KMS-11 (cell line): ENCODE measurements at regions not wholly inside any gene's neighbourhood (a gene's known extent, or its start where the extent isn't known, plus 50 kb on each side); places are given as distances from the start of the nearest gene placed in this dataset.
"Not testable (repeated sequence)": the region's sequence is repeated elsewhere in the genome, so short reads cannot be mapped to it uniquely, and the experiment has no call there.

Experiments used
- H2AFZ ChIP-seq: fragments of 200-600 bp; sonication (generic); 2 replicates; pipeline ENCODE4 v1.6.1; 2016; ENCODE audit warnings: antibody characterized with exemption, mixed run types, low read depth
- H3K27ac ChIP-seq: fragments of 200-600 bp; sonication (generic); 2 replicates; pipeline ENCODE4 v1.6.1; 2016; ENCODE audit warnings: mild to moderate bottlenecking, mixed run types
- H3K27me3 ChIP-seq: fragments of 200-600 bp; sonication (generic); 2 replicates; pipeline ENCODE4 v1.6.1; 2017; ENCODE audit warnings: mild to moderate bottlenecking, low read depth, mixed run types, moderate library complexity; ENCODE audit not compliant: insufficient read depth
- H3K36me3 ChIP-seq: fragments of 200-600 bp; sonication (generic); 2 replicates; pipeline ENCODE4 v1.6.1; 2017; ENCODE audit warnings: mild to moderate bottlenecking, mixed run types; ENCODE audit not compliant: insufficient read depth
- H3K4me1 ChIP-seq: fragments of 200-600 bp; sonication (generic); 2 replicates; pipeline ENCODE4 v1.6.1; 2016; ENCODE audit warnings: mild to moderate bottlenecking, low read depth, mixed run types; ENCODE audit not compliant: poor library complexity, severe bottlenecking
- H3K4me2 ChIP-seq: fragments of 200-600 bp; sonication (generic); 2 replicates; pipeline ENCODE4 v1.7.0; 2016; ENCODE audit warnings: mild to moderate bottlenecking, mixed run types
- H3K4me3 ChIP-seq: fragments of 200-600 bp; sonication (generic); IDR thresholded peaks from 2 replicates; pipeline ENCODE4 v1.6.1; 2017; ENCODE audit warnings: low read depth, low read length, mixed read lengths; ENCODE audit not compliant: insufficient read depth
- H3K79me2 ChIP-seq: fragments of 200-600 bp; sonication (generic); 2 replicates; pipeline ENCODE4 v1.6.1; 2016; ENCODE audit warnings: low read depth, mixed run types; ENCODE audit not compliant: insufficient read depth
- H3K9ac ChIP-seq: fragments of 200-600 bp; sonication (generic); 2 replicates; pipeline ENCODE4 v1.6.1; 2016; ENCODE audit warnings: mild to moderate bottlenecking, mixed run types
- H4K20me1 ChIP-seq: fragments of 200-600 bp; sonication (generic); 2 replicates; pipeline ENCODE4 v1.6.1; 2016; ENCODE audit warnings: mild to moderate bottlenecking, mixed run types; ENCODE audit not compliant: insufficient read depth
- CTCF ChIP-seq: fragments of 200-600 bp; sonication (generic); conservative IDR thresholded peaks from 2 replicates; pipeline ENCODE4 v1.6.1; 2017; ENCODE audit warnings: low read depth, mild to moderate bottlenecking, antibody characterized with exemption, low read length, moderate library complexity, mixed read lengths

GRCh38 chr21:27519361-27519760, 552.5 kb upstream of the ADAMTS5 start:
- Histone ChIP-seq H3K27ac (no peak overlapping the region), H2AFZ (no peak overlapping the region), H3K79me2 (no peaks in the 10 kb centered on the region), H4K20me1 (no peaks in the 10 kb centered on the region), H3K4me1 (no peaks in the 10 kb centered on the region), H3K27me3 (no peaks in the 10 kb centered on the region), H3K4me3 (no peak overlapping the region), H3K9ac (no peak overlapping the region), H3K36me3 (no peaks in the 10 kb centered on the region), H3K4me2 (no peak overlapping the region)
- no peak for TF ChIP-seq CTCF

GRCh38 chr21:27517177-27517576, 550.3 kb upstream of the ADAMTS5 start:
- not testable (repeated sequence) for H3K27me3 ChIP-seq, H3K27ac ChIP-seq, H3K4me3 ChIP-seq, H3K79me2 ChIP-seq, H4K20me1 ChIP-seq, H3K36me3 ChIP-seq, H3K4me1 ChIP-seq, H3K9ac ChIP-seq, H3K4me2 ChIP-seq, H2AFZ ChIP-seq

- no peaks in the 10 kb centered on the region for H3K79me2 ChIP-seq
- no peak overlapping the region for H3K27ac ChIP-seq
- no peaks in the 10 kb centered on the region for H3K36me3 ChIP-seq
- no peak overlapping the region for H3K4me3 ChIP-seq
- H3K9ac ChIP-seq, result no peak overlapping the region
- no peaks in the 10 kb centered on the region for H3K27me3 ChIP-seq
- H4K20me1 ChIP-seq, result no peaks in the 10 kb centered on the region
- no peaks in the 10 kb centered on the region for H3K4me1 ChIP-seq
- TF ChIP-seq CTCF, result no peak
- no peak overlapping the region for H2AFZ ChIP-seq
- no peak overlapping the region for H3K4me2 ChIP-seq
These were observed 548.8 kb upstream of the ADAMTS5 start for GRCh38 chr21:27515676-27516075.

DNA sequence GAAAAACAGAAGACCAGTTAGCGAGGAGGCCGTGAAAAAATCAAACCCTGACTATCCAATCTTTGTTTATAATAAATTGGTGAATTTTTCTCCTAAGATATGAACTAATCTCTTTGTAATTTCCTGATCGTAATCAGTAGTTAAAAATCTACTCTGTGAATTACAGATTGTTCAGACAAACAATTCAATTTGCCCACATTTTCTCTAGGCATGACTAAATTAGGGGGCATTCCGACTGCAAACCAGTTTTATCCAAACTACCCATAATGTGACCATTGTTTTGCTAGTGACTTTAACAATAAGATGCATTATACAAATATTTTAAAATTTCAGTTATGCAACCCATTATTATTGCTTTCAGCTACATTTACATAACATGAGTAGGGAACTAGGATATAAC, 546.9 kb upstream of the ADAMTS5 start:
- Histone ChIP-seq H3K27ac (no peak overlapping the region), H3K4me3 (no peak overlapping the region), H3K4me2 (no peak overlapping the region), H3K36me3 (no peaks in the 10 kb centered on the region), H3K27me3 (no peaks in the 10 kb centered on the region), H2AFZ (no peak overlapping the region), H3K9ac (no peak overlapping the region), H4K20me1 (no peaks in the 10 kb centered on the region), H3K79me2 (no peaks in the 10 kb centered on the region), H3K4me1 (peaks cover 8% of the 10 kb centered on the region)
- no peak for TF ChIP-seq CTCF

DNA sequence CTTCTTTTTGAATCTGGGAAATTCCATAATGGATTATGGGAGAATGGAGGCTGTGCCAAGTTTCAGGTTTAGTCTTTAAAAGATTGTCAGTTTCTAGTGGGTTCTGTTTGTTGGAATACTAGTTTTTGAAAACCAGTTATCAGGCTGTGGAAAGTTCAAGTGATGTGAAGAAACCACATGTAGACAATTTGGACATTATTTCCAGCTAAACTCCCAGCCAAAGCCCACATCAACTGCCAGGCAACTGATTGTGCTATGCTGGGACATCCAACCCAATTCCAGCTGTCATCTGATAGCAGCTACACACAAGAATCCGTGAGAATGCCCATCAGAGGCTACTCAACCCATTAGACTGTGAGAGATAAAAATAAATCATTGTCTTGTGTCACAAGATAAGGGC, 546.1 kb upstream of the ADAMTS5 start:
- Histone ChIP-seq H3K36me3 (no peaks in the 10 kb centered on the region), H3K27me3 (no peaks in the 10 kb centered on the region), H4K20me1 (no peaks in the 10 kb centered on the region), H3K4me1 (peaks cover 16% of the 10 kb centered on the region), H2AFZ (no peak overlapping the region), H3K79me2 (no peaks in the 10 kb centered on the region), H3K4me2 (no peak overlapping the region), H3K27ac (no peak overlapping the region), H3K9ac (no peak overlapping the region), H3K4me3 (no peak overlapping the region)
- no peak for TF ChIP-seq CTCF
